ENCODE measurements at regions not wholly inside any gene's neighbourhood (a gene's known extent, or its start where the extent isn't known, plus 50 kb on each side); places are given as distances from the start of the nearest gene placed in this dataset.

- intact Hi-C loops (cut with DNase I): no loop called here
- no peaks in the 10 kb centered on the region for H3K4me1 ChIP-seq (replicated peaks)
Observed at GRCh38 chr9:23615569-23615968, 210.5 kb downstream of the ELAVL2 start.

GRCh38 chr9:23621188-23621587, 204.9 kb downstream of the ELAVL2 start:
- DNase-seq (ENCODE audit: low spot score): no peak
- WGBS: 83% methylated on average over 2 of the region's 2 CpGs
- intact Hi-C loops (cut with DNase I): no loop called here
- Histone ChIP-seq H3K4me1 (replicated peaks) (no peaks in the 10 kb centered on the region), H3K4me3 (no peak overlapping the region), H3K27me3 (replicated peaks; ENCODE audit: insufficient read depth) (no peaks in the 10 kb centered on the region), H3K9me3 (no peaks in the 10 kb centered on the region), H3K27ac (no peak overlapping the region), H3K36me3 (no peaks in the 10 kb centered on the region)
- no peak for TF ChIP-seq CTCF (IDR thresholded peaks at IDR 0.05)
- no peak for TF ChIP-seq POLR2AphosphoS5 (IDR thresholded peaks at IDR 0.05)
- no peak for TF ChIP-seq POLR2A (IDR thresholded peaks at IDR 0.05)

More at GRCh38 chr9:23615569-23615968, 210.5 kb downstream of the ELAVL2 start:
- DNase-seq (ENCODE audit: low spot score): no peak
- no peak overlapping the region for H3K27ac ChIP-seq
- no peak overlapping the region for H3K4me3 ChIP-seq
- H3K36me3 ChIP-seq: no peaks in the 10 kb centered on the region
- H3K27me3 ChIP-seq (replicated peaks; ENCODE audit: insufficient read depth): no peaks in the 10 kb centered on the region
- TF ChIP-seq POLR2AphosphoS5 (IDR thresholded peaks at IDR 0.05) (no peak), POLR2A (IDR thresholded peaks at IDR 0.05) (no peak), CTCF (IDR thresholded peaks at IDR 0.05) (no peak)
- H3K9me3 ChIP-seq: no peaks in the 10 kb centered on the region
- 94% methylated on average over 6 of the region's 6 CpGs for WGBS

DNA sequence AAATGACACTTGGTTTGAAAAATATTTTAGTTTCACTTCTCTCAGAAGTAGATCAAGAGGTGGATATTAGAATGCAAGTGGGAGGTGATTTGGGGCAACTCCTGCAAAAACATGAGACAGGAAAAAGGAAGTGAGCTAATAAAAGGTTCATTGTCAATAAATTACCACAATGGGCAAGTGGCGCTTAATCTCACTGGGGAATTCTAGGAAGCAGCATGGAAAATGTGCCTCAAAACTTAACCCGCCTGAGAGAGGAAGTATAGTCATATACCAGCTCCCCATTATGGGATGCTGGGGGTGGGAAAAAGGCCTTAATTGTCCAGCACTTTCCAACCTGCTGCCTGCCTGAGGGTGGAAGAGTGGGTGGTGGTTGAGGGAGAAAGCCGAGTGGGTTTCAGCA, 204.1 kb downstream of the ELAVL2 start:
- TF ChIP-seq POLR2AphosphoS5 (IDR thresholded peaks at IDR 0.05): no peak
- no peak overlapping the region for H3K4me3 ChIP-seq
- no peaks in the 10 kb centered on the region for H3K9me3 ChIP-seq
- intact Hi-C loops (cut with DNase I): no loop called here
- 75% methylated on average over 3 of the region's 3 CpGs for WGBS
- no peaks in the 10 kb centered on the region for H3K27me3 ChIP-seq (replicated peaks; ENCODE audit: insufficient read depth)
- DNase-seq (ENCODE audit: low spot score): no peak
- H3K4me1 ChIP-seq (replicated peaks): no peaks in the 10 kb centered on the region
- no peaks in the 10 kb centered on the region for H3K36me3 ChIP-seq
- H3K27ac ChIP-seq: no peak overlapping the region

DNA sequence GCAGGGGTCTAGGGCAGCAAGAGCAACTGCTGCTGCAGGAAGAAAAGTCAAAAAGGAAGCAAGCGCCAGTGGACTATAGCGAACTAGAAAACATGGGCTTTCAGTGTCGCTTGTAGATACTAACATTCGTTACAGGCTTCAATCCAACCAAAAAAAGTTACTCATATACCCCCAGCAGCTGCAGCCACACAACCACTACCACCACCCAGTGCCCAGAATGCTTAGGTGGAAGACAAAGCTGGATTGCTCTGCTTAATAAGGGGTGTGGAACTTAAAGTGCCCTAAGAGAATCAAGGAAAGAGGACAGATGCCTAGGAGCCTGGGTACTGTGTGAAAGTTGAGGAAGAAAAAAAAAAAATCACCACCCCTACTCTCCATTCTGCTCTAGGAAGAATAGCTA, 203.6 kb downstream of the ELAVL2 start:
- 89% methylated on average over 4 of the region's 4 CpGs for WGBS
- Histone ChIP-seq H3K27ac (no peak overlapping the region), H3K4me3 (no peak overlapping the region), H3K36me3 (no peaks in the 10 kb centered on the region), H3K27me3 (replicated peaks; ENCODE audit: insufficient read depth) (no peaks in the 10 kb centered on the region), H3K4me1 (replicated peaks) (no peaks in the 10 kb centered on the region), H3K9me3 (no peaks in the 10 kb centered on the region)
- no peak for DNase-seq (ENCODE audit: low spot score)
- TF ChIP-seq POLR2AphosphoS5 (IDR thresholded peaks at IDR 0.05): no peak
- no peak for TF ChIP-seq CTCF (IDR thresholded peaks at IDR 0.05)
- TF ChIP-seq POLR2A (IDR thresholded peaks at IDR 0.05): no peak
- intact Hi-C loops (cut with DNase I): no loop called here

DNA sequence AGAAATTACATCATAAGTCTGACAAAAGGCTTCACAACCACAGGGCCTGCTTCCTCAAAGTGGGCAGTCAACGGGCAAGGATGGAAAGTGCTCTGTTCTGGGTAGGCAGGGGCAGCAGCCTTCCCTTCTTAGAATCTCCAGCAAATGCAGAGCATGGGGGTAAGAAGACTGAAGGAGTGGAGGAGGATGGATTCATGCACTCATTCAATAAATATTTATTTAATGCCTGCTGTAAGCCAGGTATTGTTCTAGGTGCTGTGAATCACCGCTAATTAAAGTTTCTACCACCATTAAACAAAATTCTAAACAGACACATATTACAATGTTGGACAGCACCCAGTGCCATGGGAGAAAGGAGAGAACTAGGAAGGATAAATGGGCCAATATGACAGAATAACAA, 195.6 kb downstream of the ELAVL2 start:
- WGBS: 79% methylated on average over 2 of the region's 2 CpGs
- H3K27ac ChIP-seq: no peak overlapping the region
- TF ChIP-seq POLR2A (IDR thresholded peaks at IDR 0.05) (no peak), POLR2AphosphoS5 (IDR thresholded peaks at IDR 0.05) (no peak), CTCF (IDR thresholded peaks at IDR 0.05) (no peak)
- no peaks in the 10 kb centered on the region for H3K36me3 ChIP-seq
- H3K4me1 ChIP-seq (replicated peaks): no peaks in the 10 kb centered on the region
- no peak overlapping the region for H3K4me3 ChIP-seq
- intact Hi-C loops (cut with DNase I): no loop called here
- H3K27me3 ChIP-seq (replicated peaks; ENCODE audit: insufficient read depth): no peaks in the 10 kb centered on the region
- no peaks in the 10 kb centered on the region for H3K9me3 ChIP-seq
- no peak for DNase-seq (ENCODE audit: low spot score)

Data from prostate gland (tissue), 2 donors.